BLaER1 (cell line): ENCODE measurements at regions not wholly inside any gene's neighbourhood (a gene's known extent, or its start where the extent isn't known, plus 50 kb on each side); places are given as distances from the start of the nearest gene placed in this dataset.

Experiments used
- H3K27ac ChIP-seq: shearing (Covaris generic); formaldehyde crosslinking; 2 replicates; pipeline ENCODE4 v1.8.1; 2022
- H3K27me3 ChIP-seq: shearing (Covaris generic); formaldehyde crosslinking; 2 replicates; pipeline ENCODE4 v1.8.1; 2022
- H3K36me3 ChIP-seq: shearing (Covaris generic); formaldehyde crosslinking; 2 replicates; pipeline ENCODE4 v1.8.1; 2022
- H3K4me1 ChIP-seq: shearing (Covaris generic); formaldehyde crosslinking; 2 replicates; pipeline ENCODE4 v1.8.1; 2022
- H3K4me2 ChIP-seq: shearing (Covaris generic); formaldehyde crosslinking; 2 replicates; pipeline ENCODE4 v1.8.1; 2022
- H3K4me3 ChIP-seq: shearing (Covaris generic); formaldehyde crosslinking; 2 replicates; pipeline ENCODE4 v1.8.1; 2022
- H3K9ac ChIP-seq: shearing (Covaris generic); formaldehyde crosslinking; 2 replicates; pipeline ENCODE4 v1.8.1; 2022
- H3K9me3 ChIP-seq: shearing (Covaris generic); formaldehyde crosslinking; 2 replicates; pipeline ENCODE4 v1.8.1; 2022
- H4K20me1 ChIP-seq: shearing (Covaris generic); formaldehyde crosslinking; 2 replicates; pipeline ENCODE4 v1.8.1; 2022
- Cebpa-rat ChIP-seq: shearing (Covaris generic); IDR thresholded peaks from 2 replicates; pipeline ENCODE4 v1.8.1; 2022

DNA sequence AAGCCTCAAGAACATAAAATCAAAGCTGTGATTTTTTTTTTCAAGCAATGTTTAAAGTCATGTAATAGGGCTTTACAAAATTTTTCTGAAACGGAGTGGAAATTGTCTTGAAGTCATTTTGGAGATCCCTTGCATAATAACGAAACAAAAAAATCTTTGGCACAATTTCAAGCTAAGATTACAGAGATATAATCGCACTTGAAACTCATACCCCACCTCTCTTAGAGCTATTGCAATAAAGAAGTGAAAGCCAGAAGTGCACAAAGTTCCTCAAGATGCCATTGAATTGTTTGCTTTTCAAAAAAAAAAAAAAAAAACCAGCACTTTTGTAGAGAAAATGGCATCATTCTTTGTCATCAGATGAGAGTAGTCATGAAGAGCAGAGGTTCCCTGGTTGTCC lies 152.3 kb downstream of the PAX3 start:
- H3K4me2 ChIP-seq, result no peak overlapping the region
- no peak overlapping the region for H3K4me3 ChIP-seq
- no peaks in the 10 kb centered on the region for H4K20me1 ChIP-seq
- H3K9me3 ChIP-seq, result 0 out of 2 replicates have a peak, but pooled peaks cover 5% of the 10 kb centered on the region
- no peaks in the 10 kb centered on the region for H3K27me3 ChIP-seq
- no peak for TF ChIP-seq Cebpa-rat
- no peaks in the 10 kb centered on the region for H3K36me3 ChIP-seq
- no peak overlapping the region for H3K9ac ChIP-seq
- no peak overlapping the region for H3K27ac ChIP-seq
- peaks cover 18% of the 10 kb centered on the region for H3K4me1 ChIP-seq

DNA sequence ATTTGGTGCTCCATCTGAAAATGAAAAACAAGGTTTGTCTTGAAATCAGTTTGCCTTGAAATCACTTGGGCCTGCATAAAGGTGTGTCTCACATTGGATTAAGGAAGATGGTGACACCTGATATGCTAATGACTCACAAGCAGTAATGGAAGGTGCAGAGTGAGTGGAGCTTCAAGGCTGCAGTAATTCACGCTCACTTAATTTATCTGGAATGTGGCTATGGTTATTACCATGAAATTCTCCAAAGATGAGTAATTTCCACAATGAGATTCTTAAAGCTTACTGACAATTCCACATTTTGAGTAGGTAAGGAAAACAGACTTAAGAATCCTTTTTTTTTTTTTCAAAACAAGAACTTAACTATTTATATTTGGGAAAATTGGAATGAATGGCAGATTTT lies 156.8 kb downstream of the PAX3 start:
- H3K4me1 ChIP-seq, result peaks cover 37% of the 10 kb centered on the region
- TF ChIP-seq Cebpa-rat, result no peak
- H3K27ac ChIP-seq, result no peak overlapping the region
- no peak overlapping the region for H3K4me3 ChIP-seq
- no peaks in the 10 kb centered on the region for H3K36me3 ChIP-seq
- no peak overlapping the region for H3K9ac ChIP-seq
- H3K27me3 ChIP-seq, result no peaks in the 10 kb centered on the region
- peaks cover 21% of the 10 kb centered on the region for H3K9me3 ChIP-seq
- no peaks in the 10 kb centered on the region for H4K20me1 ChIP-seq
- H3K4me2 ChIP-seq, result peak overlapping the region; percentile 66

DNA sequence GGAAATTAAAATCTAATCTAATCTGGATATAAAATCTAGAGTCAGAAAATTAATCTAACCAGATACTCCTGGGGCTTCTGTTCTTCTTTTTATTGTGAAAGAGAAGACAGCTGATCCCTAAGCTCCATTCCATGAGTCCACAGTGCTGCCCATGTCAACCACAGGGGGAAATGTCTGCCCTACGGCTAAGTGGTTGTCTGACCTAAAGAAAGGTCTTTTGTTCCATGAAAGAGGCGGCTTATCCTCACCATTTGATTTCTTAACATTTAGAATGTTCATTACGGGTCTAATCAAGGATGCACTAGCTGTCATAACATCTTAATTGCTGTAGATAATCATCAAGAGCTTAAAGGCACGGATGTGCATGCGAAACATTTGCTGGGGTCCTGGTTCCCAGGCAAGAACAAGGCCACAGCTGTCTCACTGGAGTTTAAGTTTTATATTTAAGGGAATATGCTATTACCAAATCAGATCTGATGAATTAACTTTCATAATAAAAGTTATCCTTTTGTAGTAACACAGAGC lies 162.6 kb downstream of the PAX3 start:
- Histone ChIP-seq H3K9me3 (peaks cover 25% of the 10 kb centered on the region), H4K20me1 (no peaks in the 10 kb centered on the region), H3K36me3 (no peaks in the 10 kb centered on the region), H3K4me1 (peaks cover 16% of the 10 kb centered on the region), H3K4me2 (no peak overlapping the region), H3K27me3 (no peaks in the 10 kb centered on the region), H3K27ac (no peak overlapping the region), H3K9ac (no peak overlapping the region), H3K4me3 (no peak overlapping the region)
- no peak for TF ChIP-seq Cebpa-rat

DNA sequence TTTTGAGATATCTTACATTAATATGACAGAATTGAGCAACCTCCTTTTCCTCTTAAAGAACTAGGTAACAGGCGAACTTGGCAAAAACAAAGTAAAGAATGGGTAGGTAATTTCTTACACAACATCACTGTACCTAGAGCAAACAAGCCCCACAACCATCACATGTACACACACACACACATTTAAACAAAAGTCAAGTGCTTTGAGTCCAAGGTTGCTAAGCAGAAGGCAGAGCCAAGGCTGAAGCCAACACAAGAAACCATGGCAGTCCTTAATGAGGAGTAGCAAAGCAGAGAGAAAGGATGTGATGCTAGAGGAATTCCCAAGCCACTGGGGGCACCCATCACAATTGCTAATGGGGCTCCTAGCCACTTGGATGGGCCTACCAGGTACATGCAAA lies 164.1 kb downstream of the PAX3 start:
- TF ChIP-seq Cebpa-rat, result no peak
- H4K20me1 ChIP-seq, result no peaks in the 10 kb centered on the region
- 0 out of 2 replicates have a peak, but pooled peaks cover 2% of the 10 kb centered on the region for H3K4me1 ChIP-seq
- H3K27ac ChIP-seq, result no peak overlapping the region
- peaks cover 25% of the 10 kb centered on the region for H3K9me3 ChIP-seq
- H3K4me2 ChIP-seq, result no peak overlapping the region
- no peak overlapping the region for H3K9ac ChIP-seq
- H3K36me3 ChIP-seq, result no peaks in the 10 kb centered on the region
- no peaks in the 10 kb centered on the region for H3K27me3 ChIP-seq
- H3K4me3 ChIP-seq, result no peak overlapping the region

DNA sequence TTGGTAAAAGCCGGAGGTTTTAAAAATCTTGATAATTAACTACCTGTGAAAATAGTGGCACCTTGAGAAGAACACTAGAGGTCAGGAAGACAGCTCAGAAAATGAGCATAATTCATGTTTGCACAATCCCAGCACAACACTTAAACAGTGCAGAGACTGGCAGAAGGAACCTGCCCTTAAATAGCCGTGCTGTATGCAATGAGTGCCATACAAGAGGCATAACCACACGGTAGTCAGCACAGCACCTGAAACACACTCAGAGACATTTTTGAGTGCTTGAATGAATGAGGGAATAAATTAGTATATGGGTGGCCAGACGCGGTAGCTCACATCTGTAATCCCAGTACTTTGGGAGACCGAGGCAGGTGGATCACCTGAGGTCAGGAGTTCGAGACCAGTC lies 164.9 kb downstream of the PAX3 start:
- Histone ChIP-seq H3K4me3 (no peak overlapping the region), H4K20me1 (no peaks in the 10 kb centered on the region), H3K9me3 (peaks cover 21% of the 10 kb centered on the region), H3K4me2 (no peak overlapping the region), H3K9ac (no peak overlapping the region), H3K4me1 (no peaks in the 10 kb centered on the region), H3K27ac (no peak overlapping the region), H3K27me3 (no peaks in the 10 kb centered on the region), H3K36me3 (no peaks in the 10 kb centered on the region)
- TF ChIP-seq Cebpa-rat, result no peak

DNA sequence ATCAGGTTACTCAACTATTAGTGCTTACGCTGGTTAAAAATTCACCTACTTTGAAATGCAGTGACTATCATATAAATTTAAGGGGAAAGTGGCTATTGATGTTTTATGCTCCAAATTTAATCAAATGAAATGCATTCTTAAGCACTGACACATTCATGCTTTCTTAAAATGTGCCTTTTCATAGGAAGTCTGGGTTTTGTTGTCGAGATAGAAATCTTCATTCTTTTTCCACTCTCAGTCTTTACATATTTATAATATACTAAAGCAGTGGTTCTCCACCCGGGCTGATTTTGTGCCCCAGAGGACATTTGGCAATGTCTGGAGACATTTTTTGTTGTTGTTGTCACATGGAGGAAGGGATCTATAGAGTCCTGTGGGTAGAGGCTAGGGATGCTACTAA lies 167.9 kb downstream of the PAX3 start:
- no peak for TF ChIP-seq Cebpa-rat
- Histone ChIP-seq H3K36me3 (no peaks in the 10 kb centered on the region), H3K4me1 (no peaks in the 10 kb centered on the region), H3K27ac (no peak overlapping the region), H4K20me1 (no peaks in the 10 kb centered on the region), H3K9ac (no peak overlapping the region), H3K4me2 (no peak overlapping the region), H3K9me3 (no peaks in the 10 kb centered on the region), H3K27me3 (no peaks in the 10 kb centered on the region), H3K4me3 (no peak overlapping the region)

DNA sequence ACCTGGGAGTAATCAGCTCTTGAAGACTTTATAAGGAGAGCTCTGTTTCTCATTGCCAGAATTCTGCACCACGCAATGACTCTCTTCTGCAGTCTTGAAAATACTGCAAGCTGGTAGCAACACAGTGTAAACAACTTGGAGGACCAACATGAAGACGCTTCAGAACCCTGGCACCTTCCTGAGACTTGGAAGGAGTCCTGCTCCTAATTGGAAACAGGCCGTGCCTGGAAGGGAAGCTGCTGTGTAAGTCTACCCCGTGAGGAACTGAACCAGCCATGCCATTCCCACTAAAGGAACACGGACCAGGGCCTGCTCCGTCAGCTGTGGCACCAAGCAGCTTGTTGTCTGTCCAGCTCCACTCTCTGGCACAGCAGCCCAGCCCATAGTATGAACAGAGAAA lies 171.1 kb downstream of the PAX3 start:
- no peaks in the 10 kb centered on the region for H3K36me3 ChIP-seq
- no peaks in the 10 kb centered on the region for H3K27me3 ChIP-seq
- H3K9ac ChIP-seq, result no peak overlapping the region
- H3K27ac ChIP-seq, result no peak overlapping the region
- no peaks in the 10 kb centered on the region for H3K4me1 ChIP-seq
- H3K4me2 ChIP-seq, result no peak overlapping the region
- no peaks in the 10 kb centered on the region for H4K20me1 ChIP-seq
- H3K9me3 ChIP-seq, result no peaks in the 10 kb centered on the region
- H3K4me3 ChIP-seq, result no peak overlapping the region
- no peak for TF ChIP-seq Cebpa-rat

DNA sequence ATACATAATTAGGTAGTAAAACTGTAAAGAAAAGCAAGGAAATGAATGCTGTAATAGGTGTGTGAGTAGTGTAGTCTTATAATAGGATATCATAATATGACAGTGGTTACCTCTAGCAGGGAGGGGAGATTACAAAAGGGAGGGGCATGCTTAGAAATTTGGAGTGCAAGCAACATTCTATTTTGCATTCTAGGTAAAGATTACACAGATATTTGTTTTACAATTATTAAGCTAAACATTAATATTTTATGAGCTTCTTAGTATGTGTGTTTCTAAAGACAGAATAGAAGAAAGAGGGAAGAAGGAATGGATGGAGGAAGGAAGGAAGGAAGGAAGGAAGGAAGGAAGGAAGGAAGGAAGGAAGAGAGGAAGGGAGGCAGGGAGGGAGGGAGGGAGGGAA lies 177.9 kb downstream of the PAX3 start:
- Histone ChIP-seq H3K4me3 (no peak overlapping the region), H3K9me3 (no peaks in the 10 kb centered on the region), H4K20me1 (no peaks in the 10 kb centered on the region), H3K27ac (no peak overlapping the region), H3K9ac (no peak overlapping the region), H3K4me1 (no peaks in the 10 kb centered on the region), H3K36me3 (no peaks in the 10 kb centered on the region), H3K27me3 (no peaks in the 10 kb centered on the region), H3K4me2 (no peak overlapping the region)
- no peak for TF ChIP-seq Cebpa-rat

DNA sequence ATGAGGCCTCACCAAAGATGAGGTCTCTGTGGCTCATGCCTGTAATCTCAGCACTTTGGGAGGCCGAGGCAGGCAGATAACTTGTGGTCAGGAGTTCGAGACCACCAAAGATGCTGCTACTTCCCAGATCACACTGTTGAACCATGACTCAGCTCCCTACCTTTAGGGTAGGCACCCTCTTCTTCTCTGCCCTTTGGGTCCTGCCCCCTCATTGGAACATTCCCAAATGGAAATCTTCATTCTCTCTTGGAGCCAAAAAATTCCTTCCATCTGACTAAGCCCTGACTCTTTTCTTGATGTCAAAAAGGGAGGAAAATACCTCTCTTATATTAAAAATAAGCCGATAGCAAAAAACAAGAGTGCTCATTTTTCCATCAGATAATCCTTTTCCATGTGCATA lies 183.5 kb downstream of the PAX3 start:
- Histone ChIP-seq H3K27me3 (no peaks in the 10 kb centered on the region), H3K4me3 (no peak overlapping the region), H3K4me1 (no peaks in the 10 kb centered on the region), H3K27ac (no peak overlapping the region), H3K4me2 (no peak overlapping the region), H4K20me1 (no peaks in the 10 kb centered on the region), H3K9me3 (no peaks in the 10 kb centered on the region), H3K36me3 (no peaks in the 10 kb centered on the region), H3K9ac (no peak overlapping the region)
- TF ChIP-seq Cebpa-rat, result no peak

DNA sequence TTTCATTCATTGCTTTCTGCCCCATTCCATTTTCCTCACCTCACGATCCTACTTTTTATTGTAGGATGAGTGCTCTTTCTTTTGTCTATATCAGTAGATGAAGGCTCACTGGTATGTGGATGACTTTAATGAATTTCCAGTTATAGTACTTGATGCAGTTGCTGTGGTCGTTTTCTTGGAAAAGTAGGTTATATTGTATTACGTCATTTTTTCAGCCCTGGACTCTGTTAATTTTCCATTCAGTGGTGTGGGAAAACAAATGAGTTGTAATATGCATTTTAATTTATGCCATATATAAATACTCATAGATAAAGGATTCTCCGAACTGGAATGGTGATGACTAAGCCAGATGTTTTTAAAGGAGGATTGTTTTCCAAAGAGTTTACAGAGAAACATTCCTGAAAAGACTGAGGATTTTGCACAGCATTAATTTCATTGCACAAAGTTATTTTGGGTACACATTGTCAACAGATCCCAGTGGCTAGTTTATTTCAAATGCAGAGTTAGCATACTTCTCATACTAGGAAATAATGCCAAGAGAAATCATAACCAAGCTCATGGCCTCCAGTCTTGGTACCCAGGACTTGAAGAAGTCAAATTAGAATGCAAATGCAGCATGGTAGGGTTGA lies 189.7 kb downstream of the PAX3 start:
- H3K36me3 ChIP-seq, result no peaks in the 10 kb centered on the region

DNA sequence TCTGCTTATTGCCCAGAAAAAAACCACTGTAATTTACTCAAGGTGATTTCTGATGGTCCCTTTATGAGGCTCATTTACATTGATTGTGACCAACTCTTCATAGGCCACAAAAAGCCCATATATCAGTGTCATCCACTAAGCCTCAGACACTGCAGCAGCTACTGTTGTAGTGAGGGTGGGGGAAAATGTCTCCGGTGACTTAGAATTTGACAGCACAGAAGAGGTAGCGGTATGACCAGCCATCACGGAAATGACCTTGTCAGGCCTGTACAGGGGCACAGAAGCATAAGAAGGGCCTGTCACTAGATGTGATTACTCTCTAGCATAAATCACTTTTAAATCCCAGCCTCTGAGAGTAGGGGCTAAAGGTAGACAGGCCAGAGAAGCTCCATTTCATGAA lies 190.3 kb downstream of the PAX3 start:
- Histone ChIP-seq H3K4me3 (no peak overlapping the region), H4K20me1 (no peaks in the 10 kb centered on the region), H3K9me3 (no peaks in the 10 kb centered on the region), H3K4me1 (no peaks in the 10 kb centered on the region), H3K9ac (no peak overlapping the region), H3K36me3 (no peaks in the 10 kb centered on the region), H3K27me3 (no peaks in the 10 kb centered on the region), H3K4me2 (no peak overlapping the region), H3K27ac (no peak overlapping the region)
- no peak for TF ChIP-seq Cebpa-rat

More for the DNA sequence above, 189.7 kb downstream of the PAX3 start:
- no peak overlapping the region for H3K4me3 ChIP-seq
- no peaks in the 10 kb centered on the region for H3K9me3 ChIP-seq
- TF ChIP-seq Cebpa-rat, result no peak
- no peak overlapping the region for H3K27ac ChIP-seq
- no peak overlapping the region for H3K4me2 ChIP-seq
- H4K20me1 ChIP-seq, result no peaks in the 10 kb centered on the region
- no peaks in the 10 kb centered on the region for H3K27me3 ChIP-seq
- no peaks in the 10 kb centered on the region for H3K4me1 ChIP-seq
- H3K9ac ChIP-seq, result no peak overlapping the region
